Natural killer cell (primary cell): ENCODE measurements at regions not wholly inside any gene's neighbourhood (a gene's known extent, or its start where the extent isn't known, plus 50 kb on each side); places are given as distances from the start of the nearest gene placed in this dataset.

Experiments
- ATAC-seq, 3 donors: fragments of 150-1000 bp in 2 of 3; fragments of 200-7000 bp in 1 of 3; cut with Tn5 transposase; 1 replicate in 1 of 3; 2 replicates in 2 of 3; pipeline ENCODE4 v1.10.0; 2021; ENCODE audit warnings: mild to moderate bottlenecking in 2 of 3, moderate library complexity in 2 of 3
- DNase-seq, 2 donors: peaks; one replicate each; pipeline versions ENCODE4 v3.0.0 to v3.0.0-alpha.2; 2013 to 2021; ENCODE audit warnings: mixed read lengths in 1 of 2
- H3K27ac ChIP-seq: one replicate; pipeline ENCODE4 v1.5.1; 2013; ENCODE audit warnings: mild to moderate bottlenecking, low read length
- H3K27me3 ChIP-seq: one replicate; pipeline ENCODE4 v1.6.1; 2013; ENCODE audit warnings: low read length; ENCODE audit not compliant: control insufficient read depth, insufficient read depth
- H3K36me3 ChIP-seq: one replicate; pipeline ENCODE4 v1.6.1; 2013; ENCODE audit warnings: low read length; ENCODE audit not compliant: control insufficient read depth, insufficient read depth
- H3K4me1 ChIP-seq: one replicate; pipeline ENCODE4 v1.6.1; 2013; ENCODE audit warnings: low read length; ENCODE audit not compliant: control insufficient read depth, insufficient read depth
- H3K4me3 ChIP-seq: one replicate; pipeline ENCODE4 v1.5.1; 2013; ENCODE audit warnings: low read length
- H3K9me3 ChIP-seq: one replicate; pipeline ENCODE4 v1.6.1; 2013; ENCODE audit warnings: low read length; ENCODE audit not compliant: control insufficient read depth, insufficient read depth
- H3K27ac Mint-ChIP-seq, 2 donors: one replicate each; pipeline ENCODE4 v1.8.0; 2022; ENCODE audit warnings: mild to moderate bottlenecking in 2 of 2, mixed read lengths in 2 of 2, moderate library complexity in 1 of 2
- H3K27me3 Mint-ChIP-seq, 2 donors: one replicate each; pipeline ENCODE4 v1.8.0; 2022; ENCODE audit warnings: low read depth in 2 of 2, mixed read lengths in 2 of 2
- H3K36me3 Mint-ChIP-seq: one replicate; pipeline ENCODE4 v1.8.0; 2022; ENCODE audit warnings: mixed read lengths
- H3K4me1 Mint-ChIP-seq, 2 donors: one replicate each; pipeline ENCODE4 v1.8.0; 2022; ENCODE audit warnings: mixed read lengths in 2 of 2
- H3K4me3 Mint-ChIP-seq: one replicate; pipeline ENCODE4 v1.8.0; 2022; ENCODE audit warnings: mild to moderate bottlenecking, moderate library complexity, mixed read lengths
- H3K9me3 Mint-ChIP-seq, 2 donors: one replicate each; pipeline ENCODE4 v1.8.0; 2022; ENCODE audit warnings: mixed read lengths in 2 of 2
- WGBS: methylation state at CpG from one replicate; pipeline ENCODE4 v1.1.7; 2013; ENCODE audit warnings: missing lambda C conversion rate; ENCODE audit not compliant: insufficient coverage; 5-methylcytosine and 5-hydroxymethylcytosine counted together
- intact Hi-C: fragments of 100-400 bp; cut with micrococcal nuclease; formaldehyde crosslinking; loops from one replicate; pipeline ENCODE4 v1.14.2; 2022
- TF ChIP-seq, protein P1 (sequence below): fragments of 200-600 bp; IDR thresholded peaks from one replicate; pipeline ENCODE4 v1.8.0; 2022; ENCODE audit warnings: antibody characterized with exemption

DNA sequence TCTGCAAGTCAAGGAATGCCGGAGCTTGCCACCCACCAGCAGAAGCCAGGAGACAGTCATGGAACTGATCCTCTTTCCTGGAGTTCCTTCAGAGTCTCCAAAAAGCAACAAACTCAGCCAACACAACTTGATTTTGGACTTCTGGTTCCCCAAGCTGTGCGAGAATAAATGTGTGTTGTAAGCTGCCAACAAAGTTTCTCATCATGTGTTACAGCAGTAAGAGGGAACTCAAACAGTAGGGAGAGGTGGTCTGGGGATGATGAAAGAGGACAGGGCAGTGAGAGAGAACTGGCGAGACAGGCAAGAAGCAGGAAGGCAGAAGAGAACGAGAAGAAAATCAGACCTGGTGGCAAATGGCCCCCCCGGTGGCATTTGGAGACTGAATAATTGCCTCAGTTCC lies 204.9 kb downstream of the MAF start:
- TF ChIP-seq, protein P1, sequence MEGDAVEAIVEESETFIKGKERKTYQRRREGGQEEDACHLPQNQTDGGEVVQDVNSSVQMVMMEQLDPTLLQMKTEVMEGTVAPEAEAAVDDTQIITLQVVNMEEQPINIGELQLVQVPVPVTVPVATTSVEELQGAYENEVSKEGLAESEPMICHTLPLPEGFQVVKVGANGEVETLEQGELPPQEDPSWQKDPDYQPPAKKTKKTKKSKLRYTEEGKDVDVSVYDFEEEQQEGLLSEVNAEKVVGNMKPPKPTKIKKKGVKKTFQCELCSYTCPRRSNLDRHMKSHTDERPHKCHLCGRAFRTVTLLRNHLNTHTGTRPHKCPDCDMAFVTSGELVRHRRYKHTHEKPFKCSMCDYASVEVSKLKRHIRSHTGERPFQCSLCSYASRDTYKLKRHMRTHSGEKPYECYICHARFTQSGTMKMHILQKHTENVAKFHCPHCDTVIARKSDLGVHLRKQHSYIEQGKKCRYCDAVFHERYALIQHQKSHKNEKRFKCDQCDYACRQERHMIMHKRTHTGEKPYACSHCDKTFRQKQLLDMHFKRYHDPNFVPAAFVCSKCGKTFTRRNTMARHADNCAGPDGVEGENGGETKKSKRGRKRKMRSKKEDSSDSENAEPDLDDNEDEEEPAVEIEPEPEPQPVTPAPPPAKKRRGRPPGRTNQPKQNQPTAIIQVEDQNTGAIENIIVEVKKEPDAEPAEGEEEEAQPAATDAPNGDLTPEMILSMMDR, result no peak
- Mint-ChIP-seq H3K27me3 (peaks cover 0 to 9% of the 10 kb centered on the region in 2 donors), H3K36me3 (no peaks in the 10 kb centered on the region), H3K9me3 (no peaks in the 10 kb centered on the region), H3K4me3 (no peak overlapping the region), H3K4me1 (peaks cover 9 to 13% of the 10 kb centered on the region in 2 donors), H3K27ac (no peak overlapping the region)
- no peaks in the 10 kb centered on the region for H3K9me3 ChIP-seq
- ATAC-seq, result no peak
- no peak overlapping the region for H3K27ac ChIP-seq
- peaks cover 6% of the 10 kb centered on the region for H3K4me1 ChIP-seq
- DNase-seq, result no peak
- WGBS, result 89% methylated on average over 5 of the region's 5 CpGs
- no peaks in the 10 kb centered on the region for H3K36me3 ChIP-seq
- no peak overlapping the region for H3K4me3 ChIP-seq
- no peaks in the 10 kb centered on the region for H3K27me3 ChIP-seq
- intact Hi-C loops, result no loop called here

DNA sequence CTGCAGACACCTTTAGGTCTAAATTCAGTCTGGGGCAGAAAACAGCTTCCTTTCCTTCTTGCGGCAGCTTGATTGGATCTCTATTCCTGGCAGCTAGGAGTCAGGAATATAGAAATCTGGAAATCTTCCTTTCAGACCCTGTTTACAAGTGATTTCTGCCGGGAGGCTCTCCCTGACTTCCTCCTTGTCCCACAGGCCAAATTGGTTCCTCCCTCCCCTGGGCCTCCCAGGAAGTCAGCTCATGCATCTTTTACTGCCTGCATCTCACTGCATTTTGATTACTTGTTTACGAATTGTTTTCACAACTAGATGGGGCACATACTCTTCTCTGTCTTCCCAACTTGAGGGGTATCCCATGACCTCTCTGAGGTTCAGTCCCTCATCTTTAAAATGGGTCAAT lies 206.3 kb downstream of the MAF start:
- peaks cover 6% of the 10 kb centered on the region for H3K4me1 ChIP-seq
- no peaks in the 10 kb centered on the region for H3K9me3 ChIP-seq
- Mint-ChIP-seq H3K27me3 (peaks cover 0 to 9% of the 10 kb centered on the region in 2 donors), H3K36me3 (no peaks in the 10 kb centered on the region), H3K4me3 (no peak overlapping the region), H3K4me1 (peaks cover 13% of the 10 kb centered on the region in 2 donors), H3K27ac (no peak overlapping the region), H3K9me3 (no peaks in the 10 kb centered on the region)
- WGBS, result 81% methylated on average over 3 of the region's 3 CpGs
- no peak overlapping the region for H3K4me3 ChIP-seq
- no peaks in the 10 kb centered on the region for H3K36me3 ChIP-seq
- TF ChIP-seq, protein P1, result no peak
- ATAC-seq, result no peak
- intact Hi-C loops, result no loop called here
- H3K27me3 ChIP-seq, result no peaks in the 10 kb centered on the region
- no peak for DNase-seq
- no peak overlapping the region for H3K27ac ChIP-seq

DNA sequence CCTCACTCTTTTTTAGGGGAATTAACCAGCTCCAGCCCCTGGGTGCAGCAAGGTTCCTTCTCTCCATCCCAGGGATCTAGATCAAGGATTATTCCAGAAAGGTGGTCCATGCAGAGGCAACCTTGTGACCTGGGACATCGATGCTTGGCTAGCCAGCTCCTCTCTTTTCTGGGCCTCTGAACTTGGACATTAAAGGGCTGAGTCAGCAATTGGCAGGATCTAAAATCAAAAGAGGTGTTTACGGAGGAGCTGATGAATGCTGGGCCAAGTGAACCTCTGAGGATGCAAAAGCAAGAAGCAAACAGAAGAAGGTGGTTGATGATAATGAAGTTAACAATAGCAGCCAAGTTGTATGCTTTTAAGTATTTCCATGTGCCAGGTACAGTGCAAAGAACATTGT lies 207.0 kb downstream of the MAF start:
- no peak for ATAC-seq
- no peak overlapping the region for H3K27ac Mint-ChIP-seq
- intact Hi-C loops, result no loop called here
- Histone ChIP-seq H3K4me1 (peaks cover 6% of the 10 kb centered on the region), H3K4me3 (no peak overlapping the region), H3K27ac (no peak overlapping the region), H3K9me3 (no peaks in the 10 kb centered on the region), H3K27me3 (no peaks in the 10 kb centered on the region), H3K36me3 (no peaks in the 10 kb centered on the region)
- H3K36me3 Mint-ChIP-seq, result no peaks in the 10 kb centered on the region
- no peaks in the 10 kb centered on the region for H3K9me3 Mint-ChIP-seq
- no peak for DNase-seq
- WGBS, result 96% methylated on average over 2 of the region's 2 CpGs
- peaks cover 13% of the 10 kb centered on the region in 2 donors for H3K4me1 Mint-ChIP-seq
- TF ChIP-seq, protein P1, result no peak
- H3K27me3 Mint-ChIP-seq, result peaks cover 0 to 6% of the 10 kb centered on the region in 2 donors
- H3K4me3 Mint-ChIP-seq, result no peak overlapping the region

DNA sequence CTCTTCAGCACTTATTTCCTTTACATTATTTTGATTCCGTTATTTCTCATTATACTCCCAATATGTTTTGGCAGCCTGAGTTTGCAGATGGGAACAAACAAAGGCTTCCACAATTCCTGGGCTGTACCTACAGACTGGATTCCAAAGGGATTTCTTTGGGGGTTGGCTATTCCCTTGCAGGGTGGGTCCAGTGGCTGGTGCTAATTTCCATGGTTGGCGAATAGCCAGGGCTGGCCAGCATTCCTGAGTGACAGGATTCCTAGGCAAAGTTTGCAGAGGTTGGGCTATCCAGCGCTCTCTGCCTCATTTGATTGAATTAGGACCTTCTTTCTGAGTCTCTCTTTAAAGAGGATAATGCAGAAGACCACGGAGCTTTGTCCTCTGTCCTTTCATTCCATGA lies 207.4 kb downstream of the MAF start:
- TF ChIP-seq, protein P1, result no peak
- no peak for ATAC-seq
- Histone ChIP-seq H3K36me3 (no peaks in the 10 kb centered on the region), H3K27me3 (no peaks in the 10 kb centered on the region), H3K4me3 (no peak overlapping the region), H3K4me1 (peaks cover 6% of the 10 kb centered on the region), H3K9me3 (no peaks in the 10 kb centered on the region), H3K27ac (no peak overlapping the region)
- intact Hi-C loops, result no loop called here
- Mint-ChIP-seq H3K4me3 (no peak overlapping the region), H3K27ac (no peak overlapping the region), H3K36me3 (no peaks in the 10 kb centered on the region), H3K27me3 (peaks cover 0 to 6% of the 10 kb centered on the region in 2 donors), H3K9me3 (no peaks in the 10 kb centered on the region), H3K4me1 (peaks cover 13% of the 10 kb centered on the region in 2 donors)
- DNase-seq, result no peak
- 96% methylated on average over 4 of the region's 4 CpGs for WGBS
